H1 (cell line): ENCODE measurements at regions not wholly inside any gene's neighbourhood (a gene's known extent, or its start where the extent isn't known, plus 50 kb on each side); places are given as distances from the start of the nearest gene placed in this dataset.

Source experiments
- CTCF ChIA-PET: fragments of 300-600 bp; sonication (Branson Sonifier 250); formaldehyde crosslinking; loops from one replicate; lab custom pipeline; 2021; ENCODE audit not compliant: partially characterized antibody; lab: Charles Lee
- POLR2A ChIA-PET: fragments of 300-600 bp; sonication (Branson Sonifier 250); formaldehyde crosslinking; loops from one replicate; lab custom pipeline; 2021; ENCODE audit warnings: inconsistent platforms; ENCODE audit not compliant: partially characterized antibody; lab: Charles Lee
- DNase-seq, 2 experiments: peaks; one replicate each; pipeline versions ENCODE4 v3.0.0 to v3.0.0-alpha.2; 2010 to 2022; ENCODE audit warnings: low spot score in 2 of 2, low read depth in 1 of 2, mixed read lengths in 1 of 2
- FAIRE-seq: peaks from 2 replicates; lab custom pipeline; 2011; peaks lifted over from hg19 to GRCh38; lab: Jason Lieb, UNC
- H2AFZ ChIP-seq: 2 replicates; pipeline ENCODE4 v1.8.1; 2012; ENCODE audit warnings: low read length, inconsistent platforms
- H2AK5ac ChIP-seq: 2 replicates; pipeline ENCODE4 v1.6.1; 2013; ENCODE audit warnings: low read depth, low read length
- H2BK120ac ChIP-seq: replicated peaks from 2 replicates; pipeline ENCODE3; 2013; ENCODE audit warnings: low read depth, low read length, inconsistent platforms
- H2BK12ac ChIP-seq: 2 replicates; pipeline ENCODE4 v1.6.1; 2013; ENCODE audit warnings: low read depth, low read length
- H2BK15ac ChIP-seq: 2 replicates; pipeline ENCODE4 v1.6.1; 2013; ENCODE audit warnings: low read length
- H2BK20ac ChIP-seq: 2 replicates; pipeline ENCODE4 v1.6.1; 2013; ENCODE audit warnings: low read length
- H2BK5ac ChIP-seq: 2 replicates; pipeline ENCODE4 v1.6.1; 2013; ENCODE audit warnings: low read depth, low read length
- H3K14ac ChIP-seq: 2 replicates; pipeline ENCODE4 v1.6.1; 2013; ENCODE audit warnings: inconsistent platforms; ENCODE audit not compliant: insufficient read length
- H3K18ac ChIP-seq: 2 replicates; pipeline ENCODE4 v1.6.1; 2013; ENCODE audit warnings: low read length; ENCODE audit errors: extremely low read depth
- H3K23ac ChIP-seq: 2 replicates; pipeline ENCODE4 v1.6.1; 2013; ENCODE audit warnings: inconsistent platforms; ENCODE audit not compliant: insufficient read length
- H3K23me2 ChIP-seq: 2 replicates; pipeline ENCODE4 v1.6.1; 2013; ENCODE audit warnings: low read depth, low read length
- H3K27ac ChIP-seq: 2 replicates; pipeline ENCODE4 v1.6.1; 2011; ENCODE audit warnings: low read depth, low read length, inconsistent platforms
- H3K27me3 ChIP-seq, 4 experiments: replicated peaks in 1 of 4; 1 replicate in 1 of 4; 2 replicates in 3 of 4; pipeline versions ENCODE4 v1.6.1 to v1.8.1; 2011 to 2013; ENCODE audit warnings: low read length in 3 of 4, mild to moderate bottlenecking in 3 of 4, inconsistent platforms in 2 of 4, mixed read lengths in 2 of 4, moderate library complexity in 1 of 4; ENCODE audit not compliant: control insufficient read depth in 3 of 4, insufficient read depth in 3 of 4; ENCODE audit errors: extremely low read depth in 1 of 4
- H3K36me3 ChIP-seq, 4 experiments: 2 replicates each; pipeline versions ENCODE4 v1.6.1 to v1.8.1; 2011 to 2013; ENCODE audit warnings: mild to moderate bottlenecking in 4 of 4, low read length in 3 of 4, moderate library complexity in 2 of 4, control low read depth in 1 of 4, inconsistent platforms in 1 of 4; ENCODE audit not compliant: insufficient read depth in 4 of 4, control insufficient read depth in 2 of 4
- H3K4ac ChIP-seq: replicated peaks from 2 replicates; pipeline ENCODE3; 2013; ENCODE audit warnings: low read length, low read depth, mixed read lengths, inconsistent platforms; ENCODE audit not compliant: insufficient read length
- H3K4me1 ChIP-seq, 4 experiments: replicated peaks in 1 of 4; 1 replicate in 1 of 4; 2 replicates in 3 of 4; pipeline versions ENCODE4 v1.6.1 to v1.8.1; 2011 to 2013; ENCODE audit warnings: low read length in 3 of 4, inconsistent platforms in 2 of 4, mixed read lengths in 1 of 4; ENCODE audit not compliant: insufficient read depth in 4 of 4, control insufficient read depth in 3 of 4
- H3K4me2 ChIP-seq, 2 experiments: 2 replicates each; pipeline versions ENCODE4 v1.6.1 to v1.8.1; 2011 to 2013; ENCODE audit warnings: low read depth in 2 of 2, low read length in 2 of 2, control low read depth in 1 of 2, inconsistent platforms in 1 of 2, mild to moderate bottlenecking in 1 of 2; ENCODE audit not compliant: insufficient read depth in 1 of 2
- H3K4me3 ChIP-seq, 4 experiments: fragments of 200-600, 300-600 bp in 1 of 4; sonication (generic), shearing (Covaris generic), sonication (Bioruptor Twin) in 1 of 4; 2 replicates each; pipeline versions ENCODE4 v1.5.1 to v1.8.1; 2011 to 2016; ENCODE audit warnings: low read length in 4 of 4, low read depth in 3 of 4, control low read depth in 2 of 4, inconsistent platforms in 2 of 4, mild to moderate bottlenecking in 2 of 4, mixed read lengths in 1 of 4, moderate library complexity in 1 of 4; ENCODE audit not compliant: insufficient read depth in 2 of 4; ENCODE audit errors: extremely low read depth in 1 of 4
- H3K56ac ChIP-seq: replicated peaks from 2 replicates; pipeline ENCODE3; 2013; ENCODE audit warnings: low read depth, mild to moderate bottlenecking, mixed read lengths, low read length, inconsistent platforms; ENCODE audit not compliant: insufficient read length
- H3K79me1 ChIP-seq: 2 replicates; pipeline ENCODE4 v1.6.1; 2013; ENCODE audit warnings: low read depth, low read length, control low read depth
- H3K79me2 ChIP-seq, 2 experiments: 2 replicates each; pipeline versions ENCODE4 v1.6.1 to v1.8.1; 2012 to 2013; ENCODE audit warnings: low read length in 2 of 2, mild to moderate bottlenecking in 2 of 2, inconsistent platforms in 1 of 2; ENCODE audit not compliant: insufficient read depth in 2 of 2, control insufficient read depth in 1 of 2
- H3K9ac ChIP-seq, 4 experiments: replicated peaks in 1 of 4; 1 replicate in 1 of 4; 2 replicates in 3 of 4; pipeline versions ENCODE4 v1.6.1 to v1.8.1; 2011 to 2013; ENCODE audit warnings: low read depth in 3 of 4, low read length in 3 of 4, control low read depth in 2 of 4, mild to moderate bottlenecking in 2 of 4, moderate library complexity in 2 of 4, inconsistent platforms in 1 of 4; ENCODE audit errors: extremely low read depth in 1 of 4
- H3K9me3 ChIP-seq, 2 experiments: 2 replicates each; pipeline versions ENCODE4 v1.6.1 to v1.8.1; 2012 to 2013; ENCODE audit warnings: mild to moderate bottlenecking in 2 of 2, moderate library complexity in 2 of 2, control low read depth in 1 of 2, inconsistent platforms in 1 of 2, low read depth in 1 of 2, low read length in 1 of 2, mixed read lengths in 1 of 2; ENCODE audit not compliant: insufficient read depth in 2 of 2
- H4K20me1 ChIP-seq, 2 experiments: replicated peaks in 1 of 2; 2 replicates each; pipeline versions ENCODE3 to v1.8.1; 2011 to 2013; ENCODE audit warnings: inconsistent platforms in 2 of 2, low read length in 2 of 2, mild to moderate bottlenecking in 1 of 2; ENCODE audit not compliant: insufficient read depth in 2 of 2, control insufficient read depth in 1 of 2
- H4K5ac ChIP-seq: 2 replicates; pipeline ENCODE4 v1.6.1; 2013; ENCODE audit warnings: low read length, low read depth, mixed read lengths, inconsistent platforms; ENCODE audit not compliant: insufficient read length
- H4K8ac ChIP-seq: 2 replicates; pipeline ENCODE4 v1.8.0; 2013; ENCODE audit warnings: mild to moderate bottlenecking, moderate library complexity, low read length, inconsistent platforms; ENCODE audit not compliant: insufficient read depth; ENCODE audit errors: extremely low read depth
- H4K91ac ChIP-seq: replicated peaks from 2 replicates; pipeline ENCODE3; 2013; ENCODE audit warnings: low read length, mixed read lengths, inconsistent platforms; ENCODE audit not compliant: insufficient read length
- BCL11A ChIP-seq, 2 experiments: IDR thresholded peaks; one replicate each; pipeline ENCODE4 v1.6.1; 2011; ENCODE audit warnings: low read depth in 2 of 2, low read length in 2 of 2, mild to moderate bottlenecking in 2 of 2
- EP300 ChIP-seq, 2 experiments: IDR thresholded peaks; 1 replicate in 1 of 2; 2 replicates in 1 of 2; pipeline ENCODE4 v1.6.1; 2011 to 2012; ENCODE audit warnings: low read depth in 2 of 2, low read length in 2 of 2, mild to moderate bottlenecking in 2 of 2, borderline replicate concordance in 1 of 2, inconsistent platforms in 1 of 2, moderate library complexity in 1 of 2
- GABPA ChIP-seq: IDR thresholded peaks from 2 replicates; pipeline ENCODE4 v1.6.1; 2011; ENCODE audit warnings: mild to moderate bottlenecking, low read length, moderate library complexity, borderline replicate concordance; ENCODE audit not compliant: insufficient read depth
- NANOG ChIP-seq: IDR thresholded peaks from 2 replicates; pipeline ENCODE4 v1.6.1; 2011; ENCODE audit warnings: low read length, low read depth, mild to moderate bottlenecking, inconsistent platforms; ENCODE audit not compliant: insufficient read depth, poor library complexity, severe bottlenecking
- POU5F1 ChIP-seq: IDR thresholded peaks from 2 replicates; pipeline ENCODE4 v1.6.1; 2011; ENCODE audit warnings: low read depth, mild to moderate bottlenecking, low read length, moderate library complexity
- RAD21 ChIP-seq, 2 experiments: IDR thresholded peaks in 1 of 2; conservative IDR thresholded peaks in 1 of 2; 2 replicates each; pipeline ENCODE4 v1.6.1; 2011; ENCODE audit warnings: low read depth in 2 of 2, low read length in 2 of 2, improper control_type of control experiment in 1 of 2, inconsistent platforms in 1 of 2, mild to moderate bottlenecking in 1 of 2, moderate library complexity in 1 of 2
- RNF2 ChIP-seq: fragments of 200-900, 300-1000 bp; sonication (generic); IDR thresholded peaks from 2 replicates; pipeline ENCODE4 v1.7.1; 2016; ENCODE audit warnings: borderline replicate concordance, low read depth, mild to moderate bottlenecking, antibody characterized with exemption, low read length; ENCODE audit not compliant: poor library complexity, severe bottlenecking; ENCODE audit errors: missing control alignments
- SP2 ChIP-seq: IDR thresholded peaks from 2 replicates; pipeline ENCODE4 v1.6.1; 2012; ENCODE audit warnings: mild to moderate bottlenecking, low read length, inconsistent platforms
- WGBS, 2 experiments: shearing (Covaris generic) in 1 of 2; methylation state at CpG; one replicate each; pipeline versions ENCODE4 v1.1.6 to v1.1.7; 2013 to 2015; ENCODE audit warnings: low lambda C conversion rate in 2 of 2, mixed read lengths in 2 of 2, inconsistent platforms in 1 of 2, low coverage in 1 of 2, missing lambda C conversion rate in 1 of 2; ENCODE audit not compliant: insufficient replicate concordance in 2 of 2, insufficient coverage in 1 of 2, insufficient read length in 1 of 2; ENCODE audit errors: extremely low coverage in 1 of 2, missing lambda C conversion rate in 1 of 2; 5-methylcytosine and 5-hydroxymethylcytosine counted together
- TF ChIP-seq, protein P1 (sequence below): IDR thresholded peaks from 2 replicates; pipeline ENCODE4 v1.6.1; 2012; ENCODE audit warnings: low read length, inconsistent platforms
- TF ChIP-seq, protein P2 (sequence below): IDR thresholded peaks from 2 replicates; pipeline ENCODE4 v1.6.1; 2012; ENCODE audit warnings: inconsistent platforms
- TF ChIP-seq, protein P3 (sequence below): IDR thresholded peaks from 2 replicates; pipeline ENCODE4 v1.6.1; 2012; ENCODE audit warnings: inconsistent platforms

- POLR2A ChIA-PET: no interaction called here
- no peak overlapping the region for H3K23ac ChIP-seq
- H3K4me2 ChIP-seq: no peak overlapping the region
- no peak overlapping the region for H2BK20ac ChIP-seq
- no peaks in the 10 kb centered on the region for H3K4me1 ChIP-seq
- no peak overlapping the region for H3K56ac ChIP-seq
- H3K4ac ChIP-seq: no peak overlapping the region
- CTCF ChIA-PET: no interaction called here
- no peaks in the 10 kb centered on the region for H3K79me2 ChIP-seq
- H2AK5ac ChIP-seq: no peak overlapping the region
- H4K8ac ChIP-seq: no peak overlapping the region
- no peak overlapping the region for H4K5ac ChIP-seq
- no peak overlapping the region for H2BK15ac ChIP-seq
- H2BK120ac ChIP-seq: no peak overlapping the region
- no peaks in the 10 kb centered on the region for H3K27me3 ChIP-seq
- H3K9ac ChIP-seq: no peak overlapping the region
- no peak overlapping the region for H3K4me3 ChIP-seq
- FAIRE-seq (no peak), DNase-seq (no peak)
- H3K79me1 ChIP-seq: no peaks in the 10 kb centered on the region
- no peak overlapping the region for H3K18ac ChIP-seq
- H3K14ac ChIP-seq: no peak overlapping the region
- peaks cover 0 to 2% of the 10 kb centered on the region in 2 experiments for H4K20me1 ChIP-seq
- H3K9me3 ChIP-seq: no peaks in the 10 kb centered on the region
- no peak overlapping the region for H4K91ac ChIP-seq
- peak overlapping the region; percentile 87 for H2AFZ ChIP-seq
- WGBS, 2 experiments: 87% methylated on average over 2 of the region's 2 CpGs; no CpG with 5 or more reads in 1 of the 2 experiments
- H3K23me2 ChIP-seq: no peaks in the 10 kb centered on the region
- no peaks in the 10 kb centered on the region for H3K36me3 ChIP-seq
- no peak overlapping the region for H2BK5ac ChIP-seq
- no peak overlapping the region for H3K27ac ChIP-seq
- no peak overlapping the region for H2BK12ac ChIP-seq
- TF ChIP-seq GABPA: no peak
- TF ChIP-seq NANOG: no peak
- no peak for TF ChIP-seq EP300 (IDR thresholded peaks at IDR 0.05; ENCODE audit: borderline replicate concordance in 1 of 2, low read depth in 2 of 2, low read length in 2 of 2)
- TF ChIP-seq BCL11A (IDR thresholded peaks at IDR 0.05; ENCODE audit: low read depth in 2 of 2, low read length in 2 of 2): no peak
- TF ChIP-seq, protein P1, sequence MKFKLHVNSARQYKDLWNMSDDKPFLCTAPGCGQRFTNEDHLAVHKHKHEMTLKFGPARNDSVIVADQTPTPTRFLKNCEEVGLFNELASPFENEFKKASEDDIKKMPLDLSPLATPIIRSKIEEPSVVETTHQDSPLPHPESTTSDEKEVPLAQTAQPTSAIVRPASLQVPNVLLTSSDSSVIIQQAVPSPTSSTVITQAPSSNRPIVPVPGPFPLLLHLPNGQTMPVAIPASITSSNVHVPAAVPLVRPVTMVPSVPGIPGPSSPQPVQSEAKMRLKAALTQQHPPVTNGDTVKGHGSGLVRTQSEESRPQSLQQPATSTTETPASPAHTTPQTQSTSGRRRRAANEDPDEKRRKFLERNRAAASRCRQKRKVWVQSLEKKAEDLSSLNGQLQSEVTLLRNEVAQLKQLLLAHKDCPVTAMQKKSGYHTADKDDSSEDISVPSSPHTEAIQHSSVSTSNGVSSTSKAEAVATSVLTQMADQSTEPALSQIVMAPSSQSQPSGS: no peak
- no peak for TF ChIP-seq POU5F1
- no peak for TF ChIP-seq SP2
- TF ChIP-seq RAD21 (IDR thresholded peaks at IDR 0.05 in 1 of 2, conservative IDR thresholded peaks at IDR 0.05 in 1 of 2; ENCODE audit: low read depth in 2 of 2, low read length in 2 of 2): no peak
- TF ChIP-seq RNF2: no peak
- TF ChIP-seq, protein P2, sequence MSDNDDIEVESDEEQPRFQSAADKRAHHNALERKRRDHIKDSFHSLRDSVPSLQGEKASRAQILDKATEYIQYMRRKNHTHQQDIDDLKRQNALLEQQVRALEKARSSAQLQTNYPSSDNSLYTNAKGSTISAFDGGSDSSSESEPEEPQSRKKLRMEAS: no peak
- TF ChIP-seq, protein P3, sequence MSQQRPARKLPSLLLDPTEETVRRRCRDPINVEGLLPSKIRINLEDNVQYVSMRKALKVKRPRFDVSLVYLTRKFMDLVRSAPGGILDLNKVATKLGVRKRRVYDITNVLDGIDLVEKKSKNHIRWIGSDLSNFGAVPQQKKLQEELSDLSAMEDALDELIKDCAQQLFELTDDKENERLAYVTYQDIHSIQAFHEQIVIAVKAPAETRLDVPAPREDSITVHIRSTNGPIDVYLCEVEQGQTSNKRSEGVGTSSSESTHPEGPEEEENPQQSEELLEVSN: no peak
Measured at GRCh38 chr10:57049096-57049495, 688.0 kb upstream of the ZWINT start.
